Peyer's patch (tissue), 4 donors: ENCODE measurements at regions not wholly inside any gene's neighbourhood (a gene's known extent, or its start where the extent isn't known, plus 50 kb on each side); places are given as distances from the start of the nearest gene placed in this dataset.

ENCODE experiments used
- DNase-seq, 3 donors: peaks; one replicate each; pipeline ENCODE4 v3.0.0-alpha.2; 2017 to 2019
- H3K27ac ChIP-seq, 4 donors: fragments of 200-600 bp; sonication (generic); one replicate each; pipeline ENCODE4 v1.5.1; 2016 to 2019
- H3K27me3 ChIP-seq, 2 donors: fragments of 200-600 bp; sonication (generic); one replicate each; pipeline ENCODE4 v1.5.1; 2019
- H3K36me3 ChIP-seq, 3 donors: fragments of 200-600 bp; sonication (generic); one replicate each; pipeline ENCODE4 v1.5.1; 2016 to 2019
- H3K4me1 ChIP-seq, 4 donors: fragments of 200-600 bp; sonication (generic); one replicate each; pipeline ENCODE4 v1.5.1; 2016 to 2019
- H3K4me3 ChIP-seq, 4 donors: fragments of 200-600 bp; sonication (generic); 1 replicate in 3 of 4; 2 replicates in 1 of 4; pipeline ENCODE4 v1.5.1; 2016 to 2019; ENCODE audit warnings: mild to moderate bottlenecking in 1 of 4
- H3K9me3 ChIP-seq, 4 donors: fragments of 200-600 bp; sonication (generic); one replicate each; pipeline ENCODE4 v1.5.1; 2016 to 2019; ENCODE audit warnings: mild to moderate bottlenecking in 1 of 4
- POLR2A ChIP-seq, 2 donors: fragments of 450-650 bp; IDR thresholded peaks; one replicate each; pipeline ENCODE4 v1.5.1; 2017; ENCODE audit warnings: antibody characterized with exemption in 2 of 2, mild to moderate bottlenecking in 2 of 2, moderate library complexity in 2 of 2
- TF ChIP-seq, protein P1 (sequence below), 6 experiments: fragments of 450-650 bp in 4 of 6; fragments of 200-600 bp in 2 of 6; sonication (generic) in 1 of 6; IDR thresholded peaks; one replicate each; pipeline ENCODE4 v1.5.1; 2017 to 2019; ENCODE audit warnings: antibody characterized with exemption in 6 of 6, mild to moderate bottlenecking in 3 of 6, moderate library complexity in 1 of 6

DNA sequence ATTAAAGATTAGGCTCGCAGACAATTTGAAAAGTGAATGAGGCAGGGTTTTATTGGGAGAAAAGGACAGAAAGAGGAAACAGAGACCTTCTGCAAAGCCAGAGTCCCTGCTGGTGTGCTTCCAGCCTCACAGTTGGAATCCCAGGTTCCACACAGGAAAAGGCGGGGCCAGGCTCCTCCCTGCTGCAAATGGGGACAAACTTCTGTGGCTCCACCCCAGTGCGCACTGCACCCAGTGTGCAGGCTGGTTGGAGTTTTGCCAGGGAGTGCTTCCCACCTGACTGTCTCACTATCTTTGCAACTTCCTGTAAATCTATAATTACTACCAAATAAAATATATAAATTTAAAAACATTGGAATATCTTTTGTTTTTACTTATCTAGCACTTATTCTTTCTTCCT, 386.0 kb upstream of the GRIN3A start:
- TF ChIP-seq, protein P1, sequence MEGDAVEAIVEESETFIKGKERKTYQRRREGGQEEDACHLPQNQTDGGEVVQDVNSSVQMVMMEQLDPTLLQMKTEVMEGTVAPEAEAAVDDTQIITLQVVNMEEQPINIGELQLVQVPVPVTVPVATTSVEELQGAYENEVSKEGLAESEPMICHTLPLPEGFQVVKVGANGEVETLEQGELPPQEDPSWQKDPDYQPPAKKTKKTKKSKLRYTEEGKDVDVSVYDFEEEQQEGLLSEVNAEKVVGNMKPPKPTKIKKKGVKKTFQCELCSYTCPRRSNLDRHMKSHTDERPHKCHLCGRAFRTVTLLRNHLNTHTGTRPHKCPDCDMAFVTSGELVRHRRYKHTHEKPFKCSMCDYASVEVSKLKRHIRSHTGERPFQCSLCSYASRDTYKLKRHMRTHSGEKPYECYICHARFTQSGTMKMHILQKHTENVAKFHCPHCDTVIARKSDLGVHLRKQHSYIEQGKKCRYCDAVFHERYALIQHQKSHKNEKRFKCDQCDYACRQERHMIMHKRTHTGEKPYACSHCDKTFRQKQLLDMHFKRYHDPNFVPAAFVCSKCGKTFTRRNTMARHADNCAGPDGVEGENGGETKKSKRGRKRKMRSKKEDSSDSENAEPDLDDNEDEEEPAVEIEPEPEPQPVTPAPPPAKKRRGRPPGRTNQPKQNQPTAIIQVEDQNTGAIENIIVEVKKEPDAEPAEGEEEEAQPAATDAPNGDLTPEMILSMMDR (IDR thresholded peaks at IDR 0.05): no peak
- TF ChIP-seq POLR2A (IDR thresholded peaks at IDR 0.05): no peak
- H3K9me3 ChIP-seq: no peaks in the 10 kb centered on the region
- H3K4me3 ChIP-seq: no peak overlapping the region
- H3K4me1 ChIP-seq: no peaks in the 10 kb centered on the region
- H3K27me3 ChIP-seq: no peaks in the 10 kb centered on the region
- H3K27ac ChIP-seq: no peak overlapping the region
- H3K36me3 ChIP-seq: no peaks in the 10 kb centered on the region
- DNase-seq: no peak

- Histone ChIP-seq H3K4me3 (no peak overlapping the region), H3K27me3 (no peaks in the 10 kb centered on the region), H3K27ac (no peak overlapping the region), H3K4me1 (no peaks in the 10 kb centered on the region), H3K9me3 (no peaks in the 10 kb centered on the region), H3K36me3 (no peaks in the 10 kb centered on the region)
- DNase-seq: no peak
- TF ChIP-seq, protein P1 (IDR thresholded peaks at IDR 0.05): no peak
- TF ChIP-seq POLR2A (IDR thresholded peaks at IDR 0.05): no peak
These were observed 376.1 kb upstream of the GRIN3A start for GRCh38 chr9:102114557-102114956.

- Histone ChIP-seq H3K27ac (no peak overlapping the region), H3K4me1 (no peaks in the 10 kb centered on the region), H3K4me3 (no peak overlapping the region), H3K27me3 (no peaks in the 10 kb centered on the region), H3K9me3 (no peaks in the 10 kb centered on the region), H3K36me3 (no peaks in the 10 kb centered on the region)
- TF ChIP-seq, protein P1 (IDR thresholded peaks at IDR 0.05): no peak
- TF ChIP-seq POLR2A (IDR thresholded peaks at IDR 0.05): no peak
- DNase-seq: no peak
These were observed 374.7 kb upstream of the GRIN3A start for GRCh38 chr9:102113191-102113590.

DNA sequence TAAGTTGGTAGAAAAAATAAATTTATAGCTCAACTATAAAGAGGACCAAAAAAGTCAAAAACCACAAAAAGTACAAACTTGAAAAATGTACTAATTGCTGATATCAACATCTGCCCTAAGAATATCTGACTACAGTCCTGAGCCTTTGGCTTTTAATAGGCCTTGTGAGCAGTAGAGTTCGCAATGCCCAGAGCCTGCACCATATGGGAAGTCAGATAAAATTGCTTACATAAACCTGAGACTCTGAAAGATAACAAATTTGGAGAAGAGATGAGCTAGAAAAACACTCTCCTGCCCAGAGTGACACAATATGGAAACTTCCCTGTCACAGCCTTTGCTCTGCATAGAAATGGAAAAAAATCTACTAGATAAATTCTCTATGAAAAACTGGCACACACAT, 368.0 kb upstream of the GRIN3A start:
- no peak overlapping the region for H3K4me3 ChIP-seq
- no peaks in the 10 kb centered on the region for H3K9me3 ChIP-seq
- no peak overlapping the region for H3K27ac ChIP-seq
- DNase-seq: no peak
- H3K4me1 ChIP-seq: no peaks in the 10 kb centered on the region
- TF ChIP-seq, protein P1 (IDR thresholded peaks at IDR 0.05): no peak
- TF ChIP-seq POLR2A (IDR thresholded peaks at IDR 0.05): no peak
- H3K27me3 ChIP-seq: no peaks in the 10 kb centered on the region
- H3K36me3 ChIP-seq: no peaks in the 10 kb centered on the region

DNA sequence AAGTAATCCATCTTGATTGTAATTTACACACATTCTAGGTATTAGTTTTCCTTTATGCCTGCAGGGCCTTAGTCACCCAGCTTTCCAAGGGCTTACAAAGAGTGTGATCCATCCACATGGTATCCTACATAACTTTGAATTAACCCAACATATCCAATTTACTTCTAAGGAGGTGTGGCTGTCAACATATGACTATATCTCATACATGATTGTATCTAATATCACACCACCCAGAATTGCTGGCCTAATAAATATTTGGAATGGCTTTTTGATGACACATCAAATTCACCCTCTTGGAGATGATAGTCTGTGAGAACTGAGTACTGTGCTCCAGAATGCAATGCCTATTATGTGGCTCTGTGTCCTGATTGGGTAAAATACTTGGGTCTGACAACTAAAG, 363.3 kb upstream of the GRIN3A start:
- no peak overlapping the region for H3K27ac ChIP-seq
- H3K36me3 ChIP-seq: no peaks in the 10 kb centered on the region
- no peak for DNase-seq
- TF ChIP-seq, protein P1 (IDR thresholded peaks at IDR 0.05): no peak
- no peak for TF ChIP-seq POLR2A (IDR thresholded peaks at IDR 0.05)
- no peak overlapping the region for H3K4me3 ChIP-seq
- H3K27me3 ChIP-seq: no peaks in the 10 kb centered on the region
- H3K4me1 ChIP-seq: no peaks in the 10 kb centered on the region
- H3K9me3 ChIP-seq: no peaks in the 10 kb centered on the region

DNA sequence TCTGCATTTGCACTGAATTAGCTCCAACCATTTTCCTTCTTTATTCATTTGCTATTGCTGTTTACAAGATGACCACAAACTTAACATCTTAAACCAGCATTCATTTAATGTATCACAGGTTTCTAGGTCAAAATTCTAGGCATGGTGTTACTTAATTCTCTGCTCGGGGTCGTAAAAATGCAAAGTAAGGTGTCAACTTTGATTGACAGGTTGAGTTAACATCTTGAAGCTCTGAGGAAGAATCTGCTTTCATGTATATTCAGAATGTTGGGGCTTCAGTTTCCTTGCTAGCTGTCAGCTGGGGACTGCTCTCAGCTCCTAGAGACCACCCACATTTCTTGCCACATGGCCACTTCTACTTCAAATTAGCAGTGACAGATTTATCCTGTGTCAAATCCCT, 348.7 kb upstream of the GRIN3A start:
- no peaks in the 10 kb centered on the region for H3K9me3 ChIP-seq
- no peak overlapping the region for H3K4me3 ChIP-seq
- DNase-seq: no peak
- H3K36me3 ChIP-seq: no peaks in the 10 kb centered on the region
- TF ChIP-seq, protein P1 (IDR thresholded peaks at IDR 0.05): no peak
- no peak for TF ChIP-seq POLR2A (IDR thresholded peaks at IDR 0.05)
- H3K27me3 ChIP-seq: no peaks in the 10 kb centered on the region
- H3K4me1 ChIP-seq: no peaks in the 10 kb centered on the region
- no peak overlapping the region for H3K27ac ChIP-seq
